ENCODE measurements at regions not wholly inside any gene's neighbourhood (a gene's known extent, or its start where the extent isn't known, plus 50 kb on each side); places are given as distances from the start of the nearest gene placed in this dataset.

- no peak for TF ChIP-seq CSRNP1 (CRISPR knock-in tag; IDR thresholded peaks at IDR 0.05)
- TF ChIP-seq ZBTB21 (CRISPR knock-in tag; IDR thresholded peaks at IDR 0.05), result no peak
- TF ChIP-seq FOXA3 (CRISPR knock-in tag; IDR thresholded peaks at IDR 0.05), result no peak
- TF ChIP-seq DNMT3B (CRISPR knock-in tag; conservative IDR thresholded peaks at IDR 0.05), result no peak
- TF ChIP-seq ZMYM2 (CRISPR knock-in tag; IDR thresholded peaks at IDR 0.05), result no peak
- no peak for TF ChIP-seq ZBTB34 (CRISPR knock-in tag; IDR thresholded peaks at IDR 0.05)
- no peak for TF ChIP-seq ZNF138 (CRISPR knock-in tag; IDR thresholded peaks at IDR 0.05; ENCODE audit: low read depth)
These were observed 156.3 kb downstream of the CYSLTR2 start (continued) for GRCh38 chr13:48810013-48810412.

GRCh38 chr13:48813518-48813917 is 159.8 kb downstream of the CYSLTR2 start:
- intact Hi-C loops (cut with micrococcal nuclease; ENCODE audit: unreplicated experiment) (no loop called here), in situ Hi-C loops (cut with HindIII; ENCODE audit: extremely low pct_ligation_motif_present, low pct_unique_long_range_greater_than_20kb) (no loop called here)
- CTCF ChIA-PET (ENCODE audit: low intra/inter-chr PET ratio, low total read pairs), result no interaction called here
- Histone ChIP-seq H3K27me3 (ENCODE audit: control insufficient read depth in 1 of 2, insufficient read depth in 2 of 2, low read length in 2 of 2) (no peaks in the 10 kb centered on the region), H4K20me1 (ENCODE audit: insufficient read depth, low read length) (no peaks in the 10 kb centered on the region), H3K27ac (ENCODE audit: extremely low read length, insufficient read depth, low read length) (no peak overlapping the region), H3K79me2 (ENCODE audit: insufficient read depth, low read length) (no peaks in the 10 kb centered on the region), H3K4me1 (ENCODE audit: insufficient read depth, low read length) (peaks cover 10% of the 10 kb centered on the region; the same call in 1 of the 2 replicates), H3K9ac (ENCODE audit: insufficient read depth, low read depth, low read length) (no peak overlapping the region), H3K36me3 (replicated peaks in 1 of 2; ENCODE audit: control insufficient read depth in 1 of 2, insufficient read depth in 2 of 2, low read length in 2 of 2) (no peaks in the 10 kb centered on the region), H2AFZ (ENCODE audit: low read length) (no peak overlapping the region), H3K4me3 (replicated peaks in 1 of 3; ENCODE audit: insufficient read depth in 1 of 3, low read depth in 2 of 3, low read length in 3 of 3) (no peak overlapping the region), H3K9me3 (ENCODE audit: low read length) (no peaks in the 10 kb centered on the region), H3K4me2 (ENCODE audit: low read depth, low read length) (no peak overlapping the region)
- no peak for FAIRE-seq
- BruUV-seq (replicated peaks), result no TSS peak
- DNase-seq (ENCODE audit: low spot score), result no peak
- TF ChIP-seq TMF1 (CRISPR knock-in tag; IDR thresholded peaks at IDR 0.05; ENCODE audit: low read depth) (no peak), ZNF777 (CRISPR knock-in tag; IDR thresholded peaks at IDR 0.05) (no peak), FOXK1 (CRISPR knock-in tag; IDR thresholded peaks at IDR 0.05; ENCODE audit: borderline replicate concordance, low read depth) (no peak), RARA (CRISPR knock-in tag; IDR thresholded peaks at IDR 0.05) (no peak), NFIC (IDR thresholded peaks at IDR 0.05; ENCODE audit: low read length) (no peak), MLX (CRISPR knock-in tag; IDR thresholded peaks at IDR 0.05) (no peak), ZC3H4 (CRISPR knock-in tag; IDR thresholded peaks at IDR 0.05; ENCODE audit: borderline replicate concordance) (no peak), XRCC5 (optimal IDR thresholded peaks at IDR 0.05; ENCODE audit: low read length) (no peak), ZNF20 (CRISPR knock-in tag; IDR thresholded peaks at IDR 0.05) (no peak), SPEN (CRISPR knock-in tag; IDR thresholded peaks at IDR 0.05; ENCODE audit: low read depth) (no peak), ZNF468 (CRISPR knock-in tag; IDR thresholded peaks at IDR 0.05) (no peak), SRY (CRISPR knock-in tag; IDR thresholded peaks at IDR 0.05) (no peak)
- 41% methylated on average over 5 of the region's 5 CpGs for WGBS (ENCODE audit: low lambda C conversion rate)
- ATAC-seq, result no peak
- POLR2A ChIA-PET, result no interaction called here

All from HepG2 (cell line).